ENCODE measurements at regions not wholly inside any gene's neighbourhood (a gene's known extent, or its start where the extent isn't known, plus 50 kb on each side); places are given as distances from the start of the nearest gene placed in this dataset.
"Not testable (repeated sequence)": the region's sequence is repeated elsewhere in the genome, so short reads cannot be mapped to it uniquely, and the experiment has no call there.

- DNase-seq (ENCODE audit: extremely low spot score) = no peak
- ChIA-PET POLR2A (no interaction called here), CTCF (no interaction called here)
- TF ChIP-seq ARNT (IDR thresholded peaks at IDR 0.05) = no peak
- no peak for TF ChIP-seq FOXM1 (IDR thresholded peaks at IDR 0.05; ENCODE audit: borderline replicate concordance)
- no peak for TF ChIP-seq FOXK2 (IDR thresholded peaks at IDR 0.05)
- TF ChIP-seq TARDBP (IDR thresholded peaks at IDR 0.05) = no peak
- TF ChIP-seq SP1 (IDR thresholded peaks at IDR 0.05) = no peak
- no peak for TF ChIP-seq LEF1 (IDR thresholded peaks at IDR 0.05; ENCODE audit: borderline replicate concordance)
- TF ChIP-seq L3MBTL2 (conservative IDR thresholded peaks at IDR 0.05) = no peak
Measured at GRCh38 chr6:68173616-68174015, 461.5 kb upstream of the ADGRB3 start.

GRCh38 chr6:68169922-68170321, 465.2 kb upstream of the ADGRB3 start:
- POLR2A ChIA-PET = no interaction called here
- no peak for TF ChIP-seq TARDBP (IDR thresholded peaks at IDR 0.05)
- TF ChIP-seq FOXA1 (IDR thresholded peaks at IDR 0.05) = no peak
- TF ChIP-seq BHLHE40 (IDR thresholded peaks at IDR 0.05; ENCODE audit: borderline replicate concordance) = no peak
- no peak for TF ChIP-seq L3MBTL2 (conservative IDR thresholded peaks at IDR 0.05)
- no peak for TF ChIP-seq CTBP1 (IDR thresholded peaks at IDR 0.05; ENCODE audit: borderline replicate concordance)
- CTCF ChIA-PET = no interaction called here
- no peak for DNase-seq (ENCODE audit: extremely low spot score)

- TF ChIP-seq CTBP1 (IDR thresholded peaks at IDR 0.05; ENCODE audit: borderline replicate concordance) (no peak), ARNT (IDR thresholded peaks at IDR 0.05) (no peak), FOXM1 (IDR thresholded peaks at IDR 0.05; ENCODE audit: borderline replicate concordance) (no peak), TARDBP (IDR thresholded peaks at IDR 0.05) (no peak), PKNOX1 (IDR thresholded peaks at IDR 0.05) (no peak), HDGF (IDR thresholded peaks at IDR 0.05; ENCODE audit: borderline replicate concordance) (no peak), L3MBTL2 (conservative IDR thresholded peaks at IDR 0.05) (no peak), ZNF384 (IDR thresholded peaks at IDR 0.05) (no peak)
- CTCF ChIA-PET = no interaction called here
- POLR2A ChIA-PET = interaction anchor here (1.3 kb wide), 1 partner anchor 22 kb away, joined by 3 read pairs; no protein-coding TSS in a partner anchor
- no peak for DNase-seq (ENCODE audit: extremely low spot score)
Measured at GRCh38 chr6:68167604-68168003, 467.5 kb upstream of the ADGRB3 start.

- DNase-seq (ENCODE audit: extremely low spot score); CTCF ChIA-PET: not testable (repeated sequence)
Measured at GRCh38 chr6:68160812-68161211, 474.3 kb upstream of the ADGRB3 start.

GRCh38 chr6:68160348-68160747, 474.7 kb upstream of the ADGRB3 start:
- CTCF ChIA-PET = no interaction called here
- no peak for DNase-seq (ENCODE audit: extremely low spot score)
- TF ChIP-seq L3MBTL2 (conservative IDR thresholded peaks at IDR 0.05) (no peak), TARDBP (IDR thresholded peaks at IDR 0.05) (no peak), FOXM1 (IDR thresholded peaks at IDR 0.05; ENCODE audit: borderline replicate concordance) (no peak), BHLHE40 (IDR thresholded peaks at IDR 0.05; ENCODE audit: borderline replicate concordance) (no peak), NFRKB (IDR thresholded peaks at IDR 0.05) (no peak), ELF4 (IDR thresholded peaks at IDR 0.05) (no peak), SP1 (IDR thresholded peaks at IDR 0.05) (no peak), FOXK2 (IDR thresholded peaks at IDR 0.05) (no peak), PKNOX1 (IDR thresholded peaks at IDR 0.05) (no peak), CTBP1 (IDR thresholded peaks at IDR 0.05; ENCODE audit: borderline replicate concordance) (no peak), FOXA1 (IDR thresholded peaks at IDR 0.05) (no peak), SUZ12 (IDR thresholded peaks at IDR 0.05) (no peak), ARNT (IDR thresholded peaks at IDR 0.05) (no peak), ZNF384 (IDR thresholded peaks at IDR 0.05) (no peak), HDGF (IDR thresholded peaks at IDR 0.05; ENCODE audit: borderline replicate concordance) (no peak), LEF1 (IDR thresholded peaks at IDR 0.05; ENCODE audit: borderline replicate concordance) (no peak)
- POLR2A ChIA-PET = no interaction called here

More at GRCh38 chr6:68160812-68161211, 474.3 kb upstream of the ADGRB3 start:
- POLR2A ChIA-PET = not testable (repeated sequence)

GRCh38 chr6:68159433-68159832, 475.6 kb upstream of the ADGRB3 start:
- CTCF ChIA-PET = no interaction called here
- DNase-seq (ENCODE audit: extremely low spot score) = no peak
- TF ChIP-seq HDGF (IDR thresholded peaks at IDR 0.05; ENCODE audit: borderline replicate concordance) (no peak), LEF1 (IDR thresholded peaks at IDR 0.05; ENCODE audit: borderline replicate concordance) (no peak), ARNT (IDR thresholded peaks at IDR 0.05) (no peak), BHLHE40 (IDR thresholded peaks at IDR 0.05; ENCODE audit: borderline replicate concordance) (no peak), ZNF384 (IDR thresholded peaks at IDR 0.05) (no peak), FOXM1 (IDR thresholded peaks at IDR 0.05; ENCODE audit: borderline replicate concordance) (no peak), SUZ12 (IDR thresholded peaks at IDR 0.05) (no peak), L3MBTL2 (conservative IDR thresholded peaks at IDR 0.05) (no peak), NFRKB (IDR thresholded peaks at IDR 0.05) (no peak), SP1 (IDR thresholded peaks at IDR 0.05) (no peak)
- POLR2A ChIA-PET = interaction anchor here (0.7 kb wide), 1 partner anchor 1907 kb away, joined by 3 read pairs; no protein-coding TSS in a partner anchor

- no peak for DNase-seq (ENCODE audit: extremely low spot score)
- no peak for TF ChIP-seq L3MBTL2 (conservative IDR thresholded peaks at IDR 0.05)
- TF ChIP-seq ARNT (IDR thresholded peaks at IDR 0.05) = no peak
- no peak for TF ChIP-seq HDGF (IDR thresholded peaks at IDR 0.05; ENCODE audit: borderline replicate concordance)
- TF ChIP-seq BHLHE40 (IDR thresholded peaks at IDR 0.05; ENCODE audit: borderline replicate concordance) = no peak
- no peak for TF ChIP-seq ZNF384 (IDR thresholded peaks at IDR 0.05)
- TF ChIP-seq CTBP1 (IDR thresholded peaks at IDR 0.05; ENCODE audit: borderline replicate concordance) = no peak
- no peak for TF ChIP-seq ELF4 (IDR thresholded peaks at IDR 0.05)
- TF ChIP-seq FOXA1 (IDR thresholded peaks at IDR 0.05) = no peak
- no peak for TF ChIP-seq LEF1 (IDR thresholded peaks at IDR 0.05; ENCODE audit: borderline replicate concordance)
- TF ChIP-seq TARDBP (IDR thresholded peaks at IDR 0.05) = no peak
- no peak for TF ChIP-seq FOXK2 (IDR thresholded peaks at IDR 0.05)
- no peak for TF ChIP-seq SUZ12 (IDR thresholded peaks at IDR 0.05)
- no peak for TF ChIP-seq FOXM1 (IDR thresholded peaks at IDR 0.05; ENCODE audit: borderline replicate concordance)
- TF ChIP-seq PKNOX1 (IDR thresholded peaks at IDR 0.05) = no peak
- ChIA-PET CTCF (no interaction called here), POLR2A (no interaction called here)
Measured at GRCh38 chr6:68158256-68158655, 476.8 kb upstream of the ADGRB3 start.
